HG03139 (cell line): ENCODE measurements at regions not wholly inside any gene's neighbourhood (a gene's known extent, or its start where the extent isn't known, plus 50 kb on each side); places are given as distances from the start of the nearest gene placed in this dataset.

Experiments used
- ATAC-seq: cut with Tn5 transposase; IDR thresholded peaks from one replicate; pipeline ENCODE4 v1.9.1; 2021; ENCODE audit not compliant: unreplicated experiment

- ATAC-seq = no peak
Observed at GRCh38 chr4:54493862-54494261, 163.9 kb upstream of the KIT start.

- ATAC-seq = no peak
Observed at GRCh38 chr4:54495091-54495490, 162.7 kb upstream of the KIT start.

GRCh38 chr4:54495641-54496040 is 162.1 kb upstream of the KIT start:
- ATAC-seq = no peak

GRCh38 chr4:54496412-54496811 is 161.3 kb upstream of the KIT start:
- ATAC-seq = no peak

- no peak for ATAC-seq
Observed at GRCh38 chr4:54497947-54498346, 159.8 kb upstream of the KIT start.

GRCh38 chr4:54498661-54499111 is 159.1 kb upstream of the KIT start:
- ATAC-seq = no peak

GRCh38 chr4:54499308-54500074 is 158.3 kb upstream of the KIT start:
- ATAC-seq = no peak

- ATAC-seq = no peak
Observed at GRCh38 chr4:54505362-54505761, 152.4 kb upstream of the KIT start.

GRCh38 chr4:54505996-54506395 is 151.8 kb upstream of the KIT start:
- ATAC-seq = no peak

GRCh38 chr4:54509057-54509456 is 148.7 kb upstream of the KIT start:
- ATAC-seq = no peak

- no peak for ATAC-seq
Observed at GRCh38 chr4:54513204-54513603, 144.6 kb upstream of the KIT start.

- no peak for ATAC-seq
Observed at GRCh38 chr4:54513741-54514140, 144.0 kb upstream of the KIT start.

GRCh38 chr4:54516556-54517215 is 141.1 kb upstream of the KIT start:
- no peak for ATAC-seq

GRCh38 chr4:54517781-54518444 is 139.8 kb upstream of the KIT start:
- ATAC-seq = no peak

GRCh38 chr4:54525602-54526001 is 132.2 kb upstream of the KIT start:
- no peak for ATAC-seq

- ATAC-seq = no peak
Observed at GRCh38 chr4:54526560-54526959, 131.2 kb upstream of the KIT start.

GRCh38 chr4:54527532-54527931 is 130.2 kb upstream of the KIT start:
- no peak for ATAC-seq

- ATAC-seq = no peak
Observed at GRCh38 chr4:54539500-54540029, 118.2 kb upstream of the KIT start.

GRCh38 chr4:54540931-54541330 is 116.8 kb upstream of the KIT start:
- no peak for ATAC-seq

GRCh38 chr4:54541426-54542118 is 116.2 kb upstream of the KIT start:
- no peak for ATAC-seq

- ATAC-seq = no peak
Observed at GRCh38 chr4:54542119-54542438, 115.7 kb upstream of the KIT start.
